Femur (tissue), 1 donor: ENCODE measurements at regions not wholly inside any gene's neighbourhood (a gene's known extent, or its start where the extent isn't known, plus 50 kb on each side); places are given as distances from the start of the nearest gene placed in this dataset.
A peak's percentile ranks its signal among the peaks of the same experiment; 100 is the strongest.

Experiments
- DNase-seq: peaks from one replicate; pipeline ENCODE4 v3.0.0-alpha.2; 2017

DNA sequence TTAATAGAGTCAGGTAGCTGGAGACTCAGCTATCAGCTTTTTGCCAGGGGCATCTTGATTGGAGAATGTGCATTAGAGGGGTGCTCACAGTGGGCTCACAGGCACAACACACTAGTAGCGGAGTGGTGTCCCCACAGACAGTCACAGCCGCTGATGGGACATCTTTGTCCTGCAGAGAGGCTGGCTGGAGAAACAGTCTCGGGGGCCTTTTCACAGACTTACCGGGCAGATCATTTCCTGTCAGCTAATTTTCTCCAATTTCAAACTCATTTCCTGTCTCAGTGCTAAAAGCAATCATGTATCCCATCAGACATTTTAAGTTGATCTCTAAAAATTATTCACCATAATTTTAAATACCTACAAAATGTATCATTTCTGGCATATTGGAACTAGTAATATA lies 562.6 kb downstream of the DCDC2C start:
- no peak for DNase-seq

DNA sequence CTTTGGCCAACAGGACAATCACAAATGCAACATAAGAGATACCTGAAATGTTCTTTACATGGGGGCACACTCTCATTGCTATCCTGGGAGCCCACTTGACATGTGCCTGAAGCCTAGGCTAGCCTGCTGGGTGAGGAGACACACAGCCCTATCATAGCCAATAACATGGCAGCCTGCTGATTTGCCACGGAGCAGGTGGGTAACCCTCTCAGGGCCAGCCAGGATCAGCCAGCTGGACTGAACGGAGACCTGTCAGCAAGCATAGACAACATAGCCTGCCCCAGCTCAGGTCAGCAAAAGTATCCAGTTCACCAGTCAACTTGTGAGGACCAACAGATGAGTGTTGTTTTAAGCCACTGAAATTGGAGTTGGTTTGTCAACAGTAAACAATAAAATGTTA lies 566.5 kb downstream of the DCDC2C start:
- DNase-seq = no peak

- DNase-seq = no peak
These were observed 569.0 kb downstream of the DCDC2C start for GRCh38 chr2:4272261-4272858.

DNA sequence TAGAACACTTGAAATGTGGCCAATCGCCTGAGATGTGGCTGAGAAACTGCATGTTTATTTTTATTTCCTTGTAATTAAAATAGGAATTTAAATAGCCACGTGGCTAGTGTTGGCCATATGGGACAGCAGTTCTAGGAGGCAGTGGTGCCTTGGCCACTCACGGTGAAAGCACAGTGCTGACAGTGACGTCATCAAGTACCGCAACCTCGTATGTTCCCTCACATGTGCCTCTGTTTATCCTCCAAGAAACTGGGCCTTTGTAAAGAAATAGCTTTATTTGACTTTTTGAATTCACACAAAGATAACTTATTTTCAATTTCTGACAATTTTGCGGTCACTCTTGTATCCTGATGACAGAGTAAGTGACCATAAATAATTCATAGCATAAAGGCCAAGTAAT lies 575.0 kb downstream of the DCDC2C start:
- DNase-seq = no peak

DNA sequence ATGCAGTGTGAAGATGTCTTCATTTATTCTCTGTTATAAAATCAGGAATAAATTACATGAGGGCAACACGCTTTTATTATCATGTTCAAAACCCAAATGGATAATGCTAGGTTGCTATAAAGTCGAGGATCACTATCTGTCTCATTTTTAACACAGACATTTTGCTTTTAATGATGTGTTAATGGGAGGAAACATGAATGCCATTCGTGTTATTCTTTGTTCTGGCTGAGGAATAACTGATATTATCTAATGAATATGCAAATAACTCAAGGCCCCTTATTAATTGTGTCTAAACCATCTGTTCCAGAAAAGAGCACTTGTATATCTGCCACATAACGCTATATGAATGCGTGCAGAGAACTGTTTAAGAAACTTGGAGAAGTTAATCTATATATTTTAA lies 576.1 kb downstream of the DCDC2C start:
- no peak for DNase-seq

- DNase-seq = no peak
These were observed 588.1 kb downstream of the DCDC2C start for GRCh38 chr2:4291430-4291829.

- DNase-seq = no peak
These were observed 592.3 kb downstream of the DCDC2C start for GRCh38 chr2:4295680-4296079.

GRCh38 chr2:4300616-4301015 lies 597.2 kb downstream of the DCDC2C start:
- no peak for DNase-seq

GRCh38 chr2:4324531-4324930 lies 621.2 kb downstream of the DCDC2C start:
- DNase-seq = no peak

DNA sequence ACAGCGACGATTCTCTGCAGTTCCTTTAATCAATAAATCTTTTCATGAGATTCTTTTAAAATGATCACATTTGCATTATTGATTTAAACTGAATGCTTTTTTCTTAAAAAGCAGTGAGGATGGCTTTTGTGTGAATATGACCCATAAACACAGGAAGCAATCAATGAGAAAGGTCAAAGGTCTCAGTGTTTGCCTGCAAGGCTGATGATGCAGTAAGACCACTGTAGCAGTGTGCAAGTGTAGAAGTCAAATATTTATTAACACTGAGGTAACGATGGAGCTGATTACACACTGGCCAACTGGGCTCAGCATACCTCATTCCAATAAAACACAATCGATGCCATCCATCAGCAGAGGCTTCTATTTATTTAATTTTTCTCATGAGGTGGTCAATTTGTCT lies 633.5 kb downstream of the DCDC2C start:
- no peak for DNase-seq

- no peak for DNase-seq
These were observed 635.0 kb downstream of the DCDC2C start for GRCh38 chr2:4338345-4338744.

DNA sequence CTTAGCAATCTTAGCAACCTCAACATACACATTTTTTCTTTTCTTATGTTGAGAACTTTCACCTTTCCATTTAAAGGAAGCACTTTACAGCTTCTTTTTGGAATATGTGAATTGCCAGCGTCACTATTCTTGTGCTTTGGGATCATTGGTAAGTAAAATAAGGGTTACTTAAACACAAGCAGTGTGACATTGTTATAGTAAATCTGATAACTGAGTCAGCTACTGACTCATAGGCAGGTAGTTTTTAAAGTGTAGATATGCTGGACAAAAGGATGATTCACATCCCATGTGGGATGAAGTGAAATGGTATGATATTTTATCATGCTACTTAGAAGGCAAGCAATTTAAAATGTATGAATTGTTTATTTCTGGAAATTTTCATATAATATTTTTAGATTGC lies 637.2 kb downstream of the DCDC2C start:
- DNase-seq = no peak

DNA sequence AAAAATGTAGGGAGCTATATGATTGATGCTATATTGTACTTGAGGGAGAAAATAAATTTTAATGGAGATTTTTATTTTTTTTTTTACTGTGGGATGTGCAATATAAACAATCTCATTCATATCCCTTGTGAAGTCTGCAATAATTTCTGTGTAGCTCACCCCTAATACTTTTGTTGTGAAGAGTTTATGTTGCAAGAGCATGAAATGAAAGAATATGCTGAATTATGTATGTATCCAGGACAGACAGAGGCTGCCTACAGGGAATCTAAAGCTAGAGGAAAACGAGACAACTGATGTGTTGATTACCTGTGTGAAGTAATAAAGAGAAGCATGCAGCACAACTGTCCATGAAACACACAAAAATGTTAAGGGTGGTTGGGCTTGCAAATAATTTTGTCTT lies 643.3 kb downstream of the DCDC2C start:
- no peak for DNase-seq

GRCh38 chr2:4353668-4354067 lies 650.3 kb downstream of the DCDC2C start:
- no peak for DNase-seq

DNA sequence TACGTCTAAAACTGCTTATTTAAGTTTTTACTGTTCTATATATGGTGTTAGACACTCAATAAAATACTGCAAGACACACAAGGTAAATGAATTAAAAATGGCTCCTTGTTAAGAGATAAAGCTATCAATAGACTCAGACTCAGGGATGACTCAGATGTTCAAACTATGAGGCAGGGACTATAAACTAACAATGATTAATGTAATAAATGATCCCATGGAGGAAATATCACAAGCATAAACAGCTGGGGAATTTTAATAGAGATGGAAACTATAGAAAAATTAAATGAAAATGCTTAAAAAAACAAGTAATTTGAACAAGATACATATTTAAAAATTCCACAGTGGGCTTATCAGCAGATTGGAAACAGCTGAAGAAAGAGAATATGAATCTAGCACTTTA lies 650.8 kb downstream of the DCDC2C start:
- no peak for DNase-seq

DNA sequence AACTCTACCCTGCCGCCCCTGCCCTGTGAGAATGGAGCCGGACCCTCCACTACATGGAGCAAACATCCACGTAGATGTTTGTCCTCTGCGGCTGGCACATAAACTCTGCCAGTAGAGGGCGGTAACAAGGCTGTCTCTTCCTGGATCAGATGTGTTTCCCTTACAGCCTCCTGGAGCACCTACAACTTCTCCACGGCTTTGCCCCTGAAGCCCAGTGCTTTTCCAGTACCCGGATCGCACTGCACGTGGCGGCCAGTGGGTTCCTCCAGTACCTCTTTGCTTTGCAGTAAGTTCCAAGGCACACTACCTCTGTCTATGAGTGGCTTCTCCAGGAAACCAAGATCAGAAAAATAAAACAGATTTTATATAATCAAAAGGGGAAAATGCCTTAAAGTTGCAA lies 651.3 kb downstream of the DCDC2C start:
- DNase-seq = no peak

DNA sequence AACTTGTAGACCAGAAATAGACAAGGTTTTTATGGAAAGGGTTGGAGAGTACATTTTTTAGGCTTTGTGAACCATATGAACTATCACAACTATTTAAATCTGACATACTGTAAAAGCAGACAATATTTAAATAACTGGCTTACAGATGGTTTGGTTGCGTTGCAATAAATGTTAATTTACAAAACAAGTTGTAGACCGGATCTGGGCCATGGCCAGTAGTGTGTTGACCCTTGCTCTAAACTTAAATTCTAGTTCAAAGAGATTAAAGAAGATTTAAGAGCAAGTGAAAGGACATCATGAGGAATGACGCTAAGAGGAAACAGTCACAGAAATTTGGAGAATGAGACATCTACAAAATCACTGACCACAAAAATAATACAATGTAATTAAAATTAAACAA lies 652.7 kb downstream of the DCDC2C start:
- no peak for DNase-seq

DNA sequence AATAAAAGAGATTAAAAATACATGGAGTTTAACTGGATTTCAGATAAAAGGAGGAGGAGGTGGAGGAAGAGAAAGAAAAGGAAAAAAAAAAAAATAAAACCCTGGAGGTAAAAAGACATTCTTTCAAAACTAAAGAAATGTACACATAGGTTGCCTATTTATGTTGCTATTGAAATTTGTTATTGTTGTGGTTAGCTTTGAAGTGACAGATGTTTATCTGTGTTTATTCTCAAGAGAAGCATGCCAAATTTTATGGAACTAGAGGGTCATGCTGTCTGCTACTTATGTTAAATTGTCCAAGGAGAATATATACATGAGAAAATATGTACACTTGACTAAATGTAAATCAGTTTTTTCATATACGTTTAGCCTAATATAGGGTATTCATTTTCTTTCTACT lies 653.2 kb downstream of the DCDC2C start:
- DNase-seq = no peak

DNA sequence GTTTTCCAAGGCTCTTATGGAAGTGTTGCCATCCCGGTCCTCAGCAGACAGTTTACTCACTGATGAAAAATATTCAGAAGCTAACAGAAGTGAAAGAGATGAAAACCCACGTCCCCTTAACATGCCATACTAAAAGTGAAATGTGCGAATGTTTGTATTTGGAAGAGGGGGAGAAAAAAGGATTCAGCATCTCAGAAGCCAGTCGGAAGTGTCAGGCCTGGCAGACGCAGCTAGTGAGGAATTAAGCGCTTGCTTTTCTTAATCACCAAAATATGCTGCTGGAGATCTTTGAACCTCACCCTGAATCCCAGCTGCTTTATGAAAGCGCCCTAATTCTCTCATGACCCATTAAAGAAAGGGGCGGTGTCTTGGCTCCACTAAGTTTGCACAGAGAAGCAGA lies 653.7 kb downstream of the DCDC2C start:
- no peak for DNase-seq

GRCh38 chr2:4358837-4359236 lies 655.5 kb downstream of the DCDC2C start:
- no peak for DNase-seq

DNA sequence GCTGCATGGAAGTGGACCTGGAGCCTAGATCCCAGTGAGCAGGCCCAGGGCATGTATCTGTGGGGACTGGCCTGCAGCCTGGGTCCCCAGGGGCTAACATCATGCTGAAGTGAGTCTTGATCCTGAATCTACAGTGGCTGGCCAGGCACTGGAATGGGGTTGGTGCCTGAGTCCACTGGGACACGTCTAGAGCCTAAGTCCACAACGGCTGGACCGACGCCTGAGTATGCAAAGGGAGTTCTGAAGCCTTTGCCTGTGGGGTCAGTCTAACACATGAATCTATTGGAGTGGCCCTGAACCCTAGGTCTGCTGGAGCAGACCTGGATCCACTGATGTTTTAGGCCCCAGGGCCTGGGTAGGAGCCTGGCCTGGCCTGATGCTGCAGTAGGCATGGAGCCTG lies 665.5 kb downstream of the DCDC2C start:
- no peak for DNase-seq

- peak; percentile 27 for DNase-seq
These were observed 666.5 kb downstream of the DCDC2C start for GRCh38 chr2:4369826-4370419.

DNA sequence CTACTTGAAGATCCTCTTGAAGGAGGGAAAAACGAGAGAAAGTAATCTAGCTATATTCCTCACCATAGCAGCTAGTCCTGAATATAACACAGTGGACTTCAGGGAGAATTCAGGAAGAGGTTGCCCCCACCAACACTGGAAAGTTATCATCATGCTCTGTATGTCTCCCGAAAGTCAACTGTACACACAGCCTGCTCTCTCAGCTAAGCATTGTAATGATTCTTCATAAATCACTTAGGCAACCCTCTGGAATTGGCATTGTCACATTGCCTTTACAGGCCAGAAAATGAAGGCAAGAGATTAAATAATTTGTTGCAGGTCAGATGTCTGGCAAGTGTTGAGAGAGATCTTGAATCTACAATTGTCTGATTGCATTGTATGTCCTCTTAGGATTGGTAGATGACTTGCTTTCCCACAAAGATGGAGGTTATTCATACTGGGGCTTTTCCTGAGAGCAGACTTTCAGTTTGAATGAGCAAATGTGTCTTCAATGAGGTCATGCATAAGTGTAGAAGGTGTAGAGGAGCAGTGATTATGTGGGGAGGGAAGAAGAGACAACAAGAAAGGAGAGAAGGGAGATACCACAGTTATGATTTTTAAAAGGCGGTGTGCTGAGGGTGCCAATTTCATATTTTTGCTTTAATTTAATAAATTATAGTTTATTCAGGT lies 667.2 kb downstream of the DCDC2C start:
- DNase-seq = no peak

DNA sequence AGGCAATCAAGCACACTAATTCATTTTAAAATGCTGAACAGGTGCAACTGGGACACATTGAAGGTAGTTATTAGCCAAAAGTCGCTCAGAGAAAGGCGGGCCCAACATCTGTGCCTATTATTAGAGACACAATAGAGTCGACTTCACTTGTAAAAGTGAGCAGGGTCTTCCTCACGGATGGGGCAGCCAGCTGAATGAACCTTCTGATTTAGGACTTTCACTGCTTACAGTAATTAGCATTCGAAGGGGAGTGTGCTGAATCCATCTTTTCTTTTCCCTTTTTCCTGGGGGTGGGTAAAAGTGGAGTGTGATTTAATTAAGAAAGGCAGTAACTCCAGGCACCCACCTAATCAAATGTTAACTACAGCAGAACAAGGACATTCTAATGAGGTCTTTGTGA lies 677.7 kb downstream of the DCDC2C start:
- DNase-seq = no peak

DNA sequence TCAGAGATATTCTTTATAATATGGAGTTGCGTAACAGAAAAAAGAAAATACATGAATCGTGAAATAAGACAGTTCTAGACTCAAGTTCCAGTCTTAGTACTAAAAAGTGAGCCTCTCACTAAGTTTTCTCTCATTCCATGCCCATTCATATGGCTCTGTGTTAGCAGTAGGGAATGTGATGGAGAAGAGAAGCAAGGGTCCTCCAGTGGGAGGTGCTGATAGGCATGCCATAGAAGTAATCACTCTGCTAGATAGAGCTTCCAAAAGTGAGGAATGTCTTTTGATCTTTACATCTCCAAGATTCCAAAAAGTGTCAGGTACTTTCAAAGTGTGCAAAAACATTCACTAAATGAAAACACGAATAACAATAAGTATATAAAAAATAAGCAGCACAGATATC lies 678.4 kb downstream of the DCDC2C start:
- no peak for DNase-seq
